ENCODE measurements at regions not wholly inside any gene's neighbourhood (a gene's known extent, or its start where the extent isn't known, plus 50 kb on each side); places are given as distances from the start of the nearest gene placed in this dataset.

- ATAC-seq = peak; percentile 68
- no peak for TF ChIP-seq FOXP4 (CRISPR knock-in tag; IDR thresholded peaks at IDR 0.05)
- TF ChIP-seq NFE2L1 (CRISPR knock-in tag; IDR thresholded peaks at IDR 0.05) = no peak
- Mint-ChIP-seq H3K4me3 (no peak overlapping the region), H3K27me3 (ENCODE audit: low read depth) (no peaks in the 10 kb centered on the region; the same call in 1 of the 2 replicates), H3K9me3 (no peaks in the 10 kb centered on the region), H3K36me3 (no peaks in the 10 kb centered on the region), H3K4me1 (peaks cover 30% of the 10 kb centered on the region), H3K27ac (peak overlapping the region; percentile 4; the same call in 1 of the 2 replicates)
- ChIA-PET CTCF (no interaction called here), POLR2A (no interaction called here)
- no peak for DNase-seq (ENCODE audit: low spot score)
Observed at GRCh38 chr5:67730917-67731474, 484.6 kb upstream of the PIK3R1 start.

GRCh38 chr5:67728326-67728890 lies 487.1 kb upstream of the PIK3R1 start:
- DNase-seq (ENCODE audit: low spot score) = no peak
- ATAC-seq = no peak
- Mint-ChIP-seq H3K4me3 (no peak overlapping the region), H3K27me3 (ENCODE audit: low read depth) (no peaks in the 10 kb centered on the region; the same call in 1 of the 2 replicates), H3K27ac (no peak overlapping the region), H3K4me1 (peaks cover 21% of the 10 kb centered on the region), H3K36me3 (peaks cover 10% of the 10 kb centered on the region), H3K9me3 (peaks cover 6% of the 10 kb centered on the region)
- TF ChIP-seq FOXK1 (CRISPR knock-in tag; IDR thresholded peaks at IDR 0.05) (no peak), ATF6 (CRISPR knock-in tag; IDR thresholded peaks at IDR 0.05) (no peak), ATF3 (CRISPR knock-in tag; conservative IDR thresholded peaks at IDR 0.05) (no peak), ATF1 (CRISPR knock-in tag; IDR thresholded peaks at IDR 0.05) (no peak), ZNF281 (CRISPR knock-in tag; IDR thresholded peaks at IDR 0.05) (no peak), CTCF (IDR thresholded peaks at IDR 0.05) (no peak), MAX (CRISPR knock-in tag; IDR thresholded peaks at IDR 0.05) (no peak), AFF4 (CRISPR knock-in tag; IDR thresholded peaks at IDR 0.05; ENCODE audit: borderline replicate concordance) (no peak), MXD4 (CRISPR knock-in tag; IDR thresholded peaks at IDR 0.05; ENCODE audit: borderline replicate concordance) (no peak), ERG (CRISPR knock-in tag; IDR thresholded peaks at IDR 0.05) (no peak), TEAD4 (CRISPR knock-in tag; IDR thresholded peaks at IDR 0.05) (no peak), ZNF317 (CRISPR knock-in tag; IDR thresholded peaks at IDR 0.05; ENCODE audit: borderline replicate concordance, low read depth) (no peak), GRHL2 (CRISPR knock-in tag; IDR thresholded peaks at IDR 0.05; ENCODE audit: insufficient replicate concordance, severe bottlenecking) (no peak), E2F4 (CRISPR knock-in tag; IDR thresholded peaks at IDR 0.05; ENCODE audit: borderline replicate concordance, low read depth) (no peak)
- ChIA-PET POLR2A (no interaction called here), CTCF (no interaction called here)

All from WTC11 (cell line).